ENCODE measurements at regions not wholly inside any gene's neighbourhood (a gene's known extent, or its start where the extent isn't known, plus 50 kb on each side); places are given as distances from the start of the nearest gene placed in this dataset.

GRCh38 chr18:54769526-54770464, 58.5 kb upstream of the RAB27B start:
- DNase-seq (ENCODE audit: low spot score) = no peak

- no peak for DNase-seq (ENCODE audit: low spot score)
These were observed 56.2 kb upstream of the RAB27B start for GRCh38 chr18:54772056-54772455.

DNA sequence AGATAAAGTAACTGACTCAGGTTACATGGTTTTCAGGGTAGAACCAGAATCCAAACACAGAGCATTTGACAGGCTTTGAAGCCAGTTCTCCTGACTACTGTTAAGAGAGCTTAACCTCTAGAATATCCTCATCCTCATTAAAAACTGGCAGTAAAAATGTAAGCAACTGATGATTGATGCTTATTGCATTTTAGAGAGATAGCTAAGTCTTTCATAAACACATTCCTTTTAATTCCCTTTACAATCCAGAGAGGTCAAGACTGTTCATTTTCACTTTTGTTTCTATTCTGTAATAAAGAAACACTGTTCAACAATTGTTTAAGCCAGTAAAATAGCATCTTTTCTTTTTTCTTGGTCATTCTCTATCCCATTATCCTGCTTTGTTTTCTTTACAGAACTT, 53.9 kb upstream of the RAB27B start:
- peak; percentile 35 for DNase-seq (ENCODE audit: low spot score)

- no peak for DNase-seq (ENCODE audit: low spot score)
These were observed 53.2 kb upstream of the RAB27B start for GRCh38 chr18:54774981-54775665.

GRCh38 chr18:54775686-54776085, 52.6 kb upstream of the RAB27B start:
- DNase-seq (ENCODE audit: low spot score) = peak; percentile 81

DNA sequence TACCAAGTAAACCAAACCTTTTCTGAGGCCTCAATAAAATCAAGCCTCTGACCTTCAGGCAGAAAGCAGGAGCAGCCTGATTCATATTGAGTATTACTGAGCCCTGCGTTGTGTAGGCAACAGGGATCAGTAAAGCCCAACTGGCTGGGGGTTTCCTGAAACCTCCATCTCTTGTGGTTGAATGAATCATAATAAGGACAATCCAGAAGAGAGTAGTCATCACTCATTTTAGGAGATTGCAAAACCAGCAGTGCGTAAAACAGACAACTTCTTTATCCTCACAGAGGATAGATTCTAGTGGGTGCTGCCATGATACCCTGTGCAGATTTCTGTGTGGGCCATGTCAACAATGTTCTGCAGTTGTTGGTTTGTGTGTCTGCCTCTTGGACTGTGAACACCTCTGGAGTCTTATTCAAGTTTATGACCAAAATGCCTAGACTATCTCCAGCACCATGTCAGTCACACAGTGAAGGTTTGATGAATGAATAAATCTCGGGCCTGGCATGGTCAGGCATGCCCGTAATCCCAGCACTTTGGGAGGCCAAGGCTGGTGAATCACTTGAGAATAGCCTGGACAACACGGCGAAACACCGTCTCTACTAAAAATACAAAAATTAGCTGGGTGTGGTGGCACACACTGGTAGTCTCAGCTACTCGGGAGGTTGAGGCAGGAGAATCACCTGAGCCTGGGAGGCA, 51.8 kb upstream of the RAB27B start:
- peak; percentile 95 for DNase-seq (ENCODE audit: low spot score)

- no peak for DNase-seq (ENCODE audit: low spot score)
These were observed 51.0 kb upstream of the RAB27B start for GRCh38 chr18:54777118-54777791.

GRCh38 chr18:54777989-54778388, 50.3 kb upstream of the RAB27B start:
- DNase-seq (ENCODE audit: low spot score) = no peak
